K562 (cell line): ENCODE measurements at regions not wholly inside any gene's neighbourhood (a gene's known extent, or its start where the extent isn't known, plus 50 kb on each side); places are given as distances from the start of the nearest gene placed in this dataset.

Source experiments
- ATAC-seq: fragments of 200-7000 bp; cut with Tn5 transposase; 3 replicates; pipeline ENCODE4 v1.9.1; 2020; ENCODE audit warnings: moderate library complexity
- BruUV-seq: library from RNA; stranded (reverse); fragments of 400-500 nt; replicated peaks from 2 replicates; lab custom pipeline; 2021; lab: Mats Ljungman, UMichigan
- CTCF ChIA-PET: fragments of 300-600 bp; formaldehyde crosslinking; extraction: SDS; loops from one replicate; lab custom pipeline; 2021; ENCODE audit warnings: low intra/inter-chr PET ratio; lab: Yijun Ruan, JAX
- POLR2A ChIA-PET: fragments of 300-600, 350-650 bp; sonication (Branson Sonifier 250); formaldehyde crosslinking; extraction: SDS; loops from one replicate; lab custom pipeline; 2021; ENCODE audit warnings: antibody characterized with exemption, inconsistent platforms; lab: Yijun Ruan, JAX
- DNase-seq, 4 experiments: peaks; one replicate each; pipeline versions ENCODE4 v3.0.0 to v3.0.0-alpha.2; 2011 to 2018; ENCODE audit warnings: low spot score in 3 of 4, mixed read lengths in 3 of 4; ENCODE audit errors: extremely low read depth in 1 of 4
- FAIRE-seq: peaks from 2 replicates; lab custom pipeline; 2011; peaks lifted over from hg19 to GRCh38; lab: Jason Lieb, UNC
- H2AFZ ChIP-seq: 2 replicates; pipeline ENCODE4 v1.6.0; 2011; ENCODE audit warnings: low read depth, low read length, control low read depth, inconsistent platforms
- H3K27ac ChIP-seq: fragments of 200-600 bp; 3 replicates; pipeline ENCODE4 v1.8.0; 2011; ENCODE audit warnings: low read depth, mild to moderate bottlenecking, control low read depth, inconsistent platforms, low read length, moderate library complexity, mixed read lengths; ENCODE audit errors: extremely low read depth
- H3K27me3 ChIP-seq, 2 experiments: fragments of 300-600 bp in 1 of 2; 2 replicates in 1 of 2; 3 replicates in 1 of 2; pipeline versions ENCODE4 v1.6.0 to v1.8.0; 2011; ENCODE audit warnings: inconsistent platforms in 2 of 2, low read length in 2 of 2, mild to moderate bottlenecking in 1 of 2, mixed read lengths in 1 of 2, moderate library complexity in 1 of 2; ENCODE audit not compliant: control insufficient read depth in 2 of 2, insufficient read depth in 2 of 2
- H3K36me3 ChIP-seq: fragments of 300-600 bp; 3 replicates; pipeline ENCODE4 v1.8.0; 2011; ENCODE audit warnings: mild to moderate bottlenecking, low read length, inconsistent platforms; ENCODE audit not compliant: control insufficient read depth, insufficient read depth
- H3K4me1 ChIP-seq, 2 experiments: fragments of 200-600 bp in 1 of 2; replicated peaks in 1 of 2; 2 replicates in 1 of 2; 3 replicates in 1 of 2; pipeline versions ENCODE4 v1.5.1 to v1.8.0; 2011; ENCODE audit warnings: inconsistent platforms in 2 of 2, low read length in 2 of 2, mild to moderate bottlenecking in 1 of 2, mixed read lengths in 1 of 2, moderate library complexity in 1 of 2; ENCODE audit not compliant: control insufficient read depth in 2 of 2, insufficient read depth in 2 of 2
- H3K4me2 ChIP-seq: 2 replicates; pipeline ENCODE4 v1.6.1; 2011; ENCODE audit warnings: low read length, control low read depth, inconsistent platforms, mixed read lengths; ENCODE audit not compliant: insufficient read depth
- H3K4me3 ChIP-seq: fragments of 200-600 bp; sonication (generic), shearing (Covaris generic); 2 replicates; pipeline ENCODE4 v1.5.1; 2016; ENCODE audit warnings: control low read depth, inconsistent platforms
- H3K79me2 ChIP-seq: fragments of 200-600 bp; 3 replicates; pipeline ENCODE4 v1.8.0; 2011; ENCODE audit warnings: low read length, inconsistent platforms; ENCODE audit not compliant: control insufficient read depth, insufficient read depth
- H3K9ac ChIP-seq, 2 experiments: 2 replicates each; pipeline versions ENCODE4 v1.6.0 to v1.6.1; 2011; ENCODE audit warnings: low read depth in 2 of 2, low read length in 2 of 2, control low read depth in 1 of 2, inconsistent platforms in 1 of 2, mild to moderate bottlenecking in 1 of 2, mixed read lengths in 1 of 2; ENCODE audit not compliant: insufficient read depth in 1 of 2
- H3K9me1 ChIP-seq: one replicate; pipeline ENCODE4 v1.6.0; 2011; ENCODE audit warnings: inconsistent platforms, mild to moderate bottlenecking, low read length, moderate library complexity; ENCODE audit not compliant: control insufficient read depth, insufficient read depth
- H3K9me3 ChIP-seq: replicated peaks from 2 replicates; pipeline ENCODE4 v1.5.1; 2011; ENCODE audit warnings: low read depth, low read length, inconsistent platforms; ENCODE audit not compliant: control insufficient read depth, insufficient read depth
- H4K20me1 ChIP-seq: replicated peaks from 2 replicates; pipeline ENCODE4 v1.6.1; 2011; ENCODE audit warnings: low read length, inconsistent platforms, mixed read lengths; ENCODE audit not compliant: control insufficient read depth, insufficient read depth
- ESRRB ChIP-seq: fragments of 250-450 bp; sonication (Bioruptor Pico); IDR thresholded peaks from 2 replicates; pipeline ENCODE4 v1.5.0; 2020; ENCODE audit warnings: mild to moderate bottlenecking, moderate library complexity, borderline replicate concordance
- GTF2A2 ChIP-seq: IDR thresholded peaks from 2 replicates; pipeline ENCODE4 v1.6.1; 2016; ENCODE audit warnings: mild to moderate bottlenecking, missing genetic modification characterization, missing compliant biosample characterization
- MAFK ChIP-seq: IDR thresholded peaks from 2 replicates; pipeline ENCODE4 v1.6.1; 2011; ENCODE audit warnings: low read length, improper control_type of control experiment
- MIER1 ChIP-seq: fragments of 450-650 bp; IDR thresholded peaks from 2 replicates; pipeline ENCODE4 v1.6.1; 2016; ENCODE audit warnings: antibody characterized with exemption, mild to moderate bottlenecking, low read depth
- PRMT5 ChIP-seq: sonication (generic); formaldehyde crosslinking; IDR thresholded peaks from 2 replicates; pipeline ENCODE4 v1.5.0; 2020; ENCODE audit warnings: missing genetic modification reagents
- PTRF ChIP-seq: fragments of 450-650 bp; IDR thresholded peaks from 2 replicates; pipeline ENCODE4 v1.6.1; 2016; ENCODE audit warnings: mild to moderate bottlenecking, missing genetic modification characterization, missing compliant biosample characterization
- TFAM ChIP-seq: fragments of 250-450 bp; sonication (Bioruptor Pico); conservative IDR thresholded peaks from 2 replicates; pipeline ENCODE4 v1.5.0; 2021; ENCODE audit warnings: mild to moderate bottlenecking, moderate library complexity
- ZNF253 ChIP-seq: fragments of 250-450 bp; sonication (Bioruptor Pico); conservative IDR thresholded peaks from 2 replicates; pipeline ENCODE4 v1.6.1; 2021; ENCODE audit warnings: mild to moderate bottlenecking
- ZNF444 ChIP-seq: fragments of 250-450 bp; sonication (Bioruptor Pico); IDR thresholded peaks from 2 replicates; pipeline ENCODE4 v1.4.0; 2020; ENCODE audit warnings: mild to moderate bottlenecking, moderate library complexity
- WGBS: fragments of 100-300 bp; shearing (Covaris generic); methylation state at CpG from one replicate; pipeline ENCODE4 v1.1.6; 2016; ENCODE audit warnings: low coverage, mixed read lengths; ENCODE audit not compliant: insufficient coverage; ENCODE audit errors: missing lambda C conversion rate; 5-methylcytosine and 5-hydroxymethylcytosine counted together
- in situ Hi-C: fragments of 300-500 bp; cut with MboI; formaldehyde crosslinking; loops from 4 replicates; pipeline ENCODE4 v1.15.0; 2018; ENCODE audit warnings: inconsistent platforms, mixed read lengths
- intact Hi-C: fragments of 100-400 bp; cut with micrococcal nuclease; formaldehyde crosslinking; loops from 2 replicates; pipeline ENCODE4 v1.14.2; 2022
- TF ChIP-seq, protein P1 (sequence below): fragments of 250-450 bp; sonication (Bioruptor Pico); IDR thresholded peaks from 2 replicates; pipeline ENCODE4 v1.4.0; 2020; ENCODE audit warnings: mild to moderate bottlenecking

GRCh38 chr14:86723254-86723624, 1193.3 kb downstream of the FLRT2 start (continued):
- TF ChIP-seq, protein P1, sequence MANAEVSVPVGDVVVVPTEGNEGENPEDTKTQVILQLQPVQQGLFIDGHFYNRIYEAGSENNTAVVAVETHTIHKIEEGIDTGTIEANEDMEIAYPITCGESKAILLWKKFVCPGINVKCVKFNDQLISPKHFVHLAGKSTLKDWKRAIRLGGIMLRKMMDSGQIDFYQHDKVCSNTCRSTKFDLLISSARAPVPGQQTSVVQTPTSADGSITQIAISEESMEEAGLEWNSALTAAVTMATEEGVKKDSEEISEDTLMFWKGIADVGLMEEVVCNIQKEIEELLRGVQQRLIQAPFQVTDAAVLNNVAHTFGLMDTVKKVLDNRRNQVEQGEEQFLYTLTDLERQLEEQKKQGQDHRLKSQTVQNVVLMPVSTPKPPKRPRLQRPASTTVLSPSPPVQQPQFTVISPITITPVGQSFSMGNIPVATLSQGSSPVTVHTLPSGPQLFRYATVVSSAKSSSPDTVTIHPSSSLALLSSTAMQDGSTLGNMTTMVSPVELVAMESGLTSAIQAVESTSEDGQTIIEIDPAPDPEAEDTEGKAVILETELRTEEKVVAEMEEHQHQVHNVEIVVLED (CRISPR knock-in tag) = no peak
- TF ChIP-seq ZNF444 (CRISPR knock-in tag) (no peak), TFAM (CRISPR knock-in tag) (no peak), PTRF (tag) (no peak), ZNF253 (no peak), ESRRB (CRISPR knock-in tag) (no peak)

DNA sequence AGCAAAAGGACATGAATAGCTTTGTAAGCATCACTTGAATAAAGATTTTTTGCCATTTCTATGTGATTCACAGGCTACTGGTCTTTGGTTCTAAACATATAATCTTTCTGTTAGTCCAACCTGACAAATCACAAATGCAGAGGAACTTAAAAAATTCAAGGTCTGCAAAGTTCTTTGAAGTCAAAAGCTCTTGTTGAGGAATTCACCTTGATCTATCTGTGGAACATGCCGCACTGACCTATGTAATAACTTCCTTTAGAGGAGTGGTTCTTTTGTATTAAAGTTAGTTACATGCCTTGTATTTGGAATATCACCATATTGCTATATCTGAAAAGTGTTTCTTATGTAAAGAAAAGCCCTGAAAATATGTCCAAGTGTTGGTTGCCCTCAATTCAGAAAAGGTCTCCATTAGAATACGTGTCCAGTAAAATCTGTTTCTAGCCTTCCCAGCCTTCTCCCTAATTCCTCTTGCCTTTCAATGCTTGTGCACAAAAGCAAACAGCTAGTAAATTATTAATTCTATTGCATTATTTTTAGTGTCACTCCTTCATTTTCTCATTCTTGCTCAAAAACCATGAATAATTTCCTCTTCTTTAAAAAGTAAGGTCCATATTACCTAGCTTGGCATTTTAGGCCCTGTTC, 1192.8 kb downstream of the FLRT2 start:
- H4K20me1 ChIP-seq = no peaks in the 10 kb centered on the region
- DNase-seq = no peak
- TF ChIP-seq MIER1 (no peak), PRMT5 (CRISPR knock-in tag) (no peak), GTF2A2 (no peak), MAFK (no peak)
- TF ChIP-seq, all 486 proteins: peak for 0
- H3K36me3 ChIP-seq = no peaks in the 10 kb centered on the region
- intact Hi-C loops (no loop called here), in situ Hi-C loops (no loop called here)
- no peaks in the 10 kb centered on the region for H3K79me2 ChIP-seq
- H3K9me1 ChIP-seq = no peaks in the 10 kb centered on the region
- 0% methylated on average over 2 of the region's 2 CpGs for WGBS
- no TSS peak for BruUV-seq
- FAIRE-seq (no peak), ATAC-seq (no peak)
- POLR2A ChIA-PET = no interaction called here
- H3K4me3 ChIP-seq = no peak overlapping the region
- CTCF ChIA-PET = no interaction called here
- H3K27ac ChIP-seq = no peak overlapping the region
- no peak overlapping the region for H3K9ac ChIP-seq
- no peaks in the 10 kb centered on the region for H3K9me3 ChIP-seq
- no peak overlapping the region for H2AFZ ChIP-seq
- no peaks in the 10 kb centered on the region for H3K4me1 ChIP-seq
- H3K4me2 ChIP-seq = no peak overlapping the region
- H3K27me3 ChIP-seq = no peaks in the 10 kb centered on the region
